Activated naive CD4-positive, alpha-beta T cell (primary cell): ENCODE measurements at regions not wholly inside any gene's neighbourhood (a gene's known extent, or its start where the extent isn't known, plus 50 kb on each side); places are given as distances from the start of the nearest gene placed in this dataset.
A peak's percentile ranks its signal among the peaks of the same experiment; 100 is the strongest.
"Not testable (repeated sequence)": the region's sequence is repeated elsewhere in the genome, so short reads cannot be mapped to it uniquely, and the experiment has no call there.

ENCODE experiments used
- DNase-seq, 4 experiments: peaks; one replicate each; lab custom pipeline; 2025; lab: John Stamatoyannopoulos, UW

- DNase-seq: no peak
These were observed 212.7 kb downstream of the CENPC start for GRCh38 chr4:67332627-67333026.

GRCh38 chr4:67328393-67328792 lies 216.9 kb downstream of the CENPC start:
- no peak for DNase-seq

GRCh38 chr4:67328018-67328278 lies 217.4 kb downstream of the CENPC start:
- no peak for DNase-seq

- peak in 3 of 4 experiments; percentile 0 to 5 (median 3) for DNase-seq
These were observed 217.9 kb downstream of the CENPC start for GRCh38 chr4:67327245-67328017.

GRCh38 chr4:67325791-67326190 lies 219.5 kb downstream of the CENPC start:
- no peak for DNase-seq

GRCh38 chr4:67320645-67321044 lies 224.7 kb downstream of the CENPC start:
- no peak for DNase-seq

- DNase-seq: not testable (repeated sequence)
These were observed 225.7 kb downstream of the CENPC start for GRCh38 chr4:67319607-67320006.

GRCh38 chr4:67300497-67301185 lies 244.7 kb downstream of the CENPC start:
- not testable (repeated sequence) for DNase-seq

- no peak for DNase-seq
These were observed 252.7 kb downstream of the CENPC start for GRCh38 chr4:67292636-67293035.

- DNase-seq: no peak
These were observed 253.3 kb downstream of the CENPC start for GRCh38 chr4:67292045-67292444.

GRCh38 chr4:67291644-67292043 lies 253.7 kb downstream of the CENPC start:
- DNase-seq: no peak

GRCh38 chr4:67288964-67289363 lies 256.3 kb downstream of the CENPC start:
- no peak for DNase-seq

- no peak for DNase-seq
These were observed 258.6 kb downstream of the CENPC start for GRCh38 chr4:67286724-67287123.

GRCh38 chr4:67282749-67283148 lies 262.6 kb downstream of the CENPC start:
- DNase-seq: no peak

GRCh38 chr4:67275179-67275750 lies 270.0 kb downstream of the CENPC start:
- no peak for DNase-seq

- not testable (repeated sequence) for DNase-seq
These were observed 270.6 kb downstream of the CENPC start for GRCh38 chr4:67274671-67275070.

- no peak for DNase-seq
These were observed 271.6 kb downstream of the CENPC start for GRCh38 chr4:67273666-67274065.

- no peak for DNase-seq
These were observed 283.3 kb downstream of the CENPC start for GRCh38 chr4:67261971-67262370.

GRCh38 chr4:67256388-67257043 lies 288.8 kb downstream of the CENPC start:
- no peak for DNase-seq

- no peak for DNase-seq
These were observed 295.0 kb downstream of the CENPC start for GRCh38 chr4:67250131-67250896.

GRCh38 chr4:67236788-67237187 lies 308.5 kb downstream of the CENPC start:
- DNase-seq: no peak

GRCh38 chr4:67236318-67236717 lies 309.0 kb downstream of the CENPC start:
- DNase-seq: no peak
